ENCODE measurements at regions not wholly inside any gene's neighbourhood (a gene's known extent, or its start where the extent isn't known, plus 50 kb on each side); places are given as distances from the start of the nearest gene placed in this dataset.

DNA sequence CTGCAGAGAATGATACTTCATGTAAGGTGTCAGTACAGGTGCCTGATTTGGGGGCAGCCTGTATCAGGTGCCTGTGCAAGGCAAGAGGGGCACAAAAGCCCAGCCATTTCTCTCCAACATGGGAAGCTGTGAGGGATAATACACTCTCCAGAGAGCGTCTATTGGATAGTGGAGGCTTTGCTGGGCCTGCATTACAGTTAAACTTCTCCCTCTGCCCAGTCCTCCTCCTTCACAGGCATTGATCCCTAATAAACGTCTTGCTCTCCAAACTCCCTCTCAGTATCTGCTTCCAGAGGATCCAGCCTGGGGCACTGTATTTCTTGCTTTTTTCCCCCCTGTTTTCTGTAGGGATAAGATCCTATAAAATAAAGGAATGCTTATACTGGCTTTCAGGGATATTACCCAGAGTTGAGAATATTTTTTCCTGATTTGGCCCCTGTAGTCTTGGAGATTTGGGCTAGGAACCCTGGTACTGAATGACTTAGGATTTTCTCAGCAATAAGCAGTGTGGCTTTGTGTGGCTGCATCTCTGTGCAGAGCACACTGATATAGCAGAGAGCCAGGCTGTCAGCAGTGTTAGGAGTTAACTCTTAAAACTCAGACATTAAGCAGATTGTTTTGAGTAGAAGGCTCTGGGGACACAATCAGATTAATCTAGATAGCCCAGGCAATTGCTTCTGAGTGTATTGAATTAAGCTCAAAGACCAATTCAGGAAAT, 330.6 kb downstream of the CYRIA start:
- DNase-seq: no peak

DNA sequence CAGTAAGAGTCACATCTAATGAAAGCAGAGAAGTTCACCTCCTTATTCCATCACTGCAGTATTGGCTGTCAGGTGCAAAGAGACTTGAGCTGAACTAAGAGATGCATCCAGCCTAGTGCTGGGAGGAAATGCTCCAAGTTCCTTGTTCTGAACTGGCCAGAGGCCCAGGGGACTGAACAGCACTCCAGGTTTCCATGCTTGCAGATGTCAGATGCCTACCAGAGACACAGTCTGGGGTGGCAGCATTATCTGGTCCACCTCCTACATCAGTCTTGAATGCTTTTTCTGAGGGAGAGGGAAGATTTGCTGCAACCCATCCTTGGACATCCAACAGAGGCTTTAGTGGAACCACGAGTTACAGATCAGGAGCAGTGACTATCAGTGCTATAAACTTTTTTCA, 331.3 kb downstream of the CYRIA start:
- DNase-seq: no peak

DNA sequence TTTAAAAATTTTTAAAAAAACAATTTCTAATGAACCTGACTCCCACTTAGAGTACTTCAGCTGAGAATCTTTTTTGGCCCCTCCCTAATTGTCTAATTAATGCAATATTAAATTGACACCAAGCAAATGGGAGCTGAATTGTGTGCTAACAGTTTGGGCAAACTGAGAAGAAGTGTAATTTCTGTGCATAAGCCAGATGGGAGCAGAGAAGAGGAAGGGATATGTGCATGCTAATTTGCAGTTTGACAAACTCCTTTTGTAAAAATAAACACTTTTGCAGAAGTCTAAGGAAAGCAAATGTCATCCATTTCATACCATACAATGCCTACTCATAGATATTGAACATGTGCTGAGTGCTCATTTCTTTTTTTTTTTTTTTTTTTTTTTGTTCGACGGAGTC, 332.0 kb downstream of the CYRIA start:
- no peak for DNase-seq

DNA sequence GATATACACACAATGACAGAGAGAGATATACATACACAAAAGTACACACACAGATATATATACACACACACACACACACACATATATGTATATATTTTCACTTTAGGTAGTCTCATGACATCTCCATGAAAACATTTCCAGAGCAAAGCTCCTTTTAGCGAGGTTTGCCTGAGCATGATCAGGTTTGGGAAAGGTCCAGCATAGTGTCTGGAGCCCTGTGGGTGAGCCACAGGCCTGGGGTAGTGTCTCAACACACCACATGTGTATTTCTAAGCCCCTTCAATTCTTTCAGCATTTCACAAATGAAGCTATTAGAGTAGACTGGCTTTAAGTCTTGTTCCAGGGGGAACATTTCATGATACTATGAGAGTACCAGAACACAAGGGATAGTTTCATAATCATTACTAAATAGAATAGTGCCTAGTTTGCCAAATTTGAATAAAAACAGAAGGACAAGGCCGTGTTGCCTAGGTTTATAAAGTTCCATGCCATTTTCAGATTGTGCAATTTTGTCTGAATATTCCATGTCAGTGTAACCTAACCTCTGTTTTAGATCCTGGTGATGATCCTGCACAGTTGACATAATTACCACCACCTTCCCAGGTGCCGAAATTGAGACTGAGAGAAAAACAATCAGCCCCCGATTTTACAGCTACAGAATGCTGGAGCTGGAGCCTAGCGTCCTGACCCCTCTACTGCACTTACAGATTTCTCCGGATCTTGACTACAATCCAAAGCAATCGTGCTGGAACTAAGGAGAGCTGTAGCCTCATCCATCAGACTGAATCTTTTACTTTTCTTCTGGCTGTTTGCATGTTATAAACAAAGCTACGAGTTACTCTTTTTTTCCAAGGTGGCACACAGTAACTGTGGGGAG, 332.7 kb downstream of the CYRIA start:
- DNase-seq: no peak

DNA sequence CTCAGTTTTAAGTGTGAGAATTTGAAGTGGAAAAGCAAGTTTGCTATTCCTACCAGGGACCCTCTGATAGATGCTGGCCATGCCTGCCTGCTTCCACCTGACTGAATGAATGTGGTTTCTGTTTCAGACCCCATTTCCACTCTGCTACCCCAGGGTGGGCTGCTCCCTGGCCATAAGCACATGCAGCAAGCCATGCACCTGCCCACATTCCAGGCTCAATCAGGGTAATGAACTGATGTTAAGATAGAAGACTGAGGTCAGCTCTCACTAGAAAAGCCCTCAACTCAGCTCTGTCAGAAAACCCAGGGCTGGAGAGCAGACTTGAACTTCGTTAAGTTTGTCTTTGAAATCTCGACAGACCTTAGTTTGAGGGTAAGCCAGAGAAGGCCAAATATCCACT, 333.9 kb downstream of the CYRIA start:
- no peak for DNase-seq

DNA sequence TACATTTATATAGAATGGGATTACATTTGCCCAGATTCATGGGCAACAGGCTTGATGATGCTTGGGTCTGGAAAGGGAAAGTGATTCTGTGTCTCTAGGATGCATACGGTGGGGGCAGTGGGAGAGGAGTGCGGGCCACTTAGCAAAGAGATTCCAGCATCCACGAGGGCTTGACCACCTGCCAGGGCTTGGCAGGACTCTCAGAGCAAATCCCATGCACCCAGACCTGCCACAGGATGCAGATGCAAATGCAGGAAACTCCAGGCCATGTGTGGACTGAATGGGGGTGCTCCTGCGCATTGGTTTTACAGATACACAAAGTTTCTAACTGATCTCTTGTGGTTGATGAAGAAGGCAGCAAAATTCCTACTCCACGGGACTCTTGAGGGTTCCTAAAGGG, 334.7 kb downstream of the CYRIA start:
- DNase-seq: no peak

DNA sequence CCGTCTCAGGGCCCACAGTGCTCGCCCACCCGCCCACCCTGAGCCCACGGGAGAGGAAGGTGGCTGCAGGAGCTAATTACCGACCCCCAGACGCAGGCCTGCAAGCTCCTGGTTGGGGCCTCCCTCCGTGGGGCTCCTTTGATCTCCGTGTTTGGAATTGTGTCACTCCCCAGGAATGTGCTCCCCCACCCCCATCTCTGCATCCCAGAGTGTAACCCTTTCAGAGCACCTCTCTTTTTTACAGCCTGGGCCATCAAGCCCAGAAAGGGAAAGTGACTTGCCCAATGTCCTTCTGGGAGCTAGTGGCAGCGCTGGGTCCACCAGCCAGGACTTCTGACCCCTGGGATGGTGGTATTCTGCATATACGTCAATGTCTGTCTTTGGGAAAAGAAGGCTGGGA, 335.1 kb downstream of the CYRIA start:
- no peak for DNase-seq

DNA sequence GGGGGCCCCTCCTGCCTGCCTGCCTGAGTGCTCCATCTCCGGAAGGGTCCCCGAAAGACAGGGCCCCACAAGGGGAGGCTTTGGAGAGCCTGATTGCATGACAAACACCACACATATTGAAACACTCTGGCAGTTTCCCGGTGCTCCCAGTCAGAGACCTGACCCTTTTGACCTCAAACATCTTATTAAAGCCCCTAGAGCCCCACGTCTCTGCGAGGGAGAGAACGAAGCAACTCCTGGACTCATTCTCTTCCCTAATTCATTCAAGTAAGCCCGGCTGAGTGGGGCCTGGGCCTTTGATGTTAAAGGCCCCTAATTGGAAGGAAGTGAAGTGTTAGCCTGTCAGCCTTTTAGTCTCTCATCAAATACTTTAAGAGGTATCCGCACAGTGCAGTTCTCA, 335.6 kb downstream of the CYRIA start:
- DNase-seq: no peak

DNA sequence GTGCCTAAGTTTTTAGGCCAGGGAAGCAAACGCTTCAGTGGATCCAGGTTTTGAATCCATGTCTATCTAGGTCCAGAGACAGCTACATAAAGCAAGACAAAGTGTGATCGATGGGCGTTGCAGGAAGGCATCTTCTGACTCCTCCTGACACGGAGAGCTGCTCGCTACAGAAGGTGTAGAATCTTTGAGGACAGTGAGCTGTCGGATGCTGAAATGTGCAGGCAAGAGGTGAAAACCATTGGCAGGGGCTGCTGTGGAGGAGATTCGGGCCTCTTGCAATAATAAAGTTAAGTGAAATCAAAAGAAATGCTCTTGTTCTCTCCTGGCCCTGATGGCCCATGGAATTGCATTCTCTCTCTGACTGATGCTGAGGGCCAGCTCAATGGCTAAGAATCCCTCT, 336.2 kb downstream of the CYRIA start:
- DNase-seq: no peak

DNA sequence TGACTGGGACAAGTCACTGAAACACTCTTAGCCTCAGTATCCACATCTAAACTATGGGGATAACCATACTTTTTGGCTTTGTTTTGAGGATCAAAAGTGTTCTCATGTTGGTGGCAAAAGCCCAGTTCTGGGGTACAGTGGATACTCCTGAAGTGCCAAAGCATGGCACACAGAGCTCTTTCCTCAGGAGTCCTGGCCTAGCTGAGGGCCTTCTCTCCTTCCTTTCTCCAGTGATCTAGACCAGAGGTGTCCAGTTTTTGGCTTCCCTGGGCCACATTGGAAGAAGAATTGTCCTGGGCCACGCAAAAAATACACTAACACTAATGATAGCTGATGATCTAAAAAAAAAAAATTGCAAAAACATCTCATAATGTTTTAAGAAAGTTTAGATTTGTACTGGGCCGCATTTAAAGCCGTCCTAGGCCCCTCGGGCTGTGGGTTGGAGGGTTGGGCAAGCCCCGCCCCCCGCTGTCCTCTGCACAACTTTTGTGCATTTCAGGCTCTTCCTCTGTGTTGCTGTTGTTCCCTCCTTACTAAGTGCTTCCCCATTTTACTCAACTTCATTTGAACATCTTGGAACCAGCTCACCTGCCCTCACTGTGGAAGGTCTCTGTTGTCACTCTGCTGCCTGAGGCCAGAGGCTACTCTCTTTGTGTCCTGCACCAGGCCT, 337.0 kb downstream of the CYRIA start:
- no peak for DNase-seq

DNA sequence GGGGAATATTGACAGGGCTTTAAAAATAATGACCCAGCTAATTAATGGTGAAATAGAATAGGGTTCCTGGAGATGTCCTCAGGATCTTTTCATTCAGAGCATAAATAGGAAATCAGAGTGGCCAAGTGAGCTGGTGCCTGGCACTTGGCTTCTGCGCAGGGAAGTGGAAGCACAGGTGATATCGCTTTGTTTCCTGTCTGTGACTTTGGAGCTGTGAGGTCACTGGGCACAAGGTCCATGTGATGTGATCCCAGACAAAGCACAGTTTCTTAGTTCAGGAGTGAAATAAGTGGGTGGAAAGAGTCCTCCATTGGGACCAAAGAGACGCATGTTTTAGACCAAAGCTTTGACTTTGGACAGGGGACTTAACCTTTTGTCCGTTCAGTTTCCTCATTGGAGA, 338.3 kb downstream of the CYRIA start:
- no peak for DNase-seq

DNA sequence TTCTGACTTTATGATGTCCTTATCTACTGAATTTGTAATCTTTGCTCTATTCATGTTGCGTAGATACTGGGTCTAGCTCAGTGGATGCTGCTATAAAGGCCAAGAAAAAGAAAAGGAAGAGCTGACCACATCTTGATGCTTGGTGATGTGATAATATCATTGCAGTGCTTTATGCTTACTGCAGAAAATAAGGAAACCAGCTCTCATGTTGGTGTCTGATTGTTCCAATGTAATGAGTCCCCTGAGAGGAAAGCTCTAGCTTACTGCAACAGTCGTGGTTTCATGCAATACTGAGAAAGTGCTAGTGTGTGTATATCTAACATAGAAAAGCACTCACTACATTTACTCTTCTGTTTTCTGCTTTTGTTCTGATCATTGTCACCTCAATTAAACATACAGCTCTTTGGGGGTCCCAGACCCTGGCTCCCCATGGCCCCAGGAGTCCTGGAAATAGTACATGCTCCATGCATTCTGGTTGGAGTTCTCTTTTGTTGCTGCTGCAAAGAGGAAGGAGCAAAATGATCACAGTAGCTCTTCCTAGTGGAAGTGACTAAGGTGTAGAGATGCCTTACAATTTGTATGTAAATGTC, 338.8 kb downstream of the CYRIA start:
- DNase-seq: no peak

DNA sequence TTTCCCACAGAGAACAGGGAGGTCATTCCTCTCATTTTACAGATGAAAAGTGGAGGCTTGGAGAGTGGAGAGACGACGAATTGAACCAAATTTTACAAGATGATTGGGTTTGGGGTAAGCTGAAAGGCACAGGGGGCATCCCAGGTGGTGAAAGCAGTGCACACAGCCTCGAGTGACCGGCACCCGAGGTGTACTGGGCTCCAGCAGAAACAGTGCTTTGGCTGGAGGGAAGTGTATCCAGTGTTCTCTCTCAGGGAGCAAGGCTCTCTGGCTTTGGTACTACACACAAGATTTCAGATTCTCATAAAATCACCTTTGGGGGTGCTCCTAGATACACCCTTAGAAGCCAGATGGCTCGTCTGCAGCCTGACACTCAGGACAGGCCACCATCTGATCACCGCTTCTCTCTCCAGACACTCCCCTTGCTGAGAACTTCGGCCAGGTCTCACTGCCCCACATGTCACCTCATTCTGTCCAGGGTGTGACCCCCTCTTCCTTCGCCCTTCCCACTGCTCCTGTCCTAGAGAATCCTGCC, 339.6 kb downstream of the CYRIA start:
- DNase-seq: no peak

DNA sequence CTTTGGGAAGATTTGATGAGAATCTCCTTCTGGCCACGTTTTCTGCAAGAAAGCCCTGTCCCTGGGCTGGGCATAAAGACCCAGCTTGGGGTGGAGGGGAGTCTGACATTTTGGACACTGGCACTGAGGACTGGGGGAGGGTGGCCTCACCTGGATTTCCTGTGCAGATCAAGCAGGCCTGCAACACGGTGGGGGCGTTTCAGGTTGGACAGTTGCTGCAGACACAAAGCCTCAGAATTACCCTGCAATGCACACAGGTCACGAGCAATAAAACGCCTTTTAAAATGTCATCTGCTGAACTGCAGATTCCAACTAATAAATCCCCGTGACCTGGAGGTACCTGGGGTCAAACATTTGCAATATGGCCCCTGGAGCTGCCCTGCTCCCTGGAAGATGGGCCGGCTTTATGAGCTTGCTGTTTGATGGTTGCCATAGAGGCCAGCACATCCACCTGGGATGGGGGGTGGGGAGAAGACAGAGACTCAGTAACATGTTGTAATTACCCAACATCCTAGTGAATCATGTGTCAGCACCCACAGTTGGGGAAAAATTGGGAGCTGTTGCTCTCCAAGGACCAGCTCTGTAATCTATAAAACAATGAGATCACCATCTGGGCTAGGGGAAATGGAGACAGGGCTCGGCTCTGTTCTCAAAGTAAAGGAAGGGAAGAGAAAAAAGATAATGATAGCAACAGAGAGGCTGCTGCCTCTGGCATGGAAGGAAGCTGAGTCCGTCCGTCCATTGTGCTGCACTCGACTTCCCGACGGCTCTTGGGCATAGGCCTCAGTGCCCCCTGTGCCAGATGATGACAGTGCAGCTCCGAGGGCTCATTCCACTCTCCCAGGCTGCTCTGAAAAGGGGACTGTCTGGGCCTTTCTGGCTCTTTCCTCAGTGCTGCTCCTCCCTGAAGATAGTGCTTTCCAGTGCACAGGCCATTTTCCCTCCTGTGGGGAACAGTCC, 340.3 kb downstream of the CYRIA start:
- peak in 5 of 56 donors; percentile 6 to 21 (median 10) for DNase-seq

DNA sequence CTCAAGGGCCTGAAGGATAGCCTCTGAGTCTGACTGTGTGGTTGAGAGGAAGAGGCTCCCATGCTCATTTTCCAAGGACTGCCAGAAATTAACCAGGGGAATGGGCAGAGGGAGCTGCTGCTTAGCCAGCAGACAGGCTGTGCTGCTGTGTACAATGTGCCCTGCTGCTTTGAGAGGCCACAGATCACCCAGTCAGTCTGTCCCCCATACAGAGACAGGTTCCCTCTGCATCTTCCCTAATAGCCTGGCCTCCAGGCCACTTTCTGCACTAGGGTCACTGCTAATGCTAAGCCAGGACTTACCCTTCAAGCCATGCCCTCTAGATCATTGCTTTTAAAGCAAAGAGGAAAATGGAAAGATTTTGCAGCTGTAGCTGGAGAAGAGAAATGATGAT, 341.1 kb downstream of the CYRIA start:
- DNase-seq: no peak

DNA sequence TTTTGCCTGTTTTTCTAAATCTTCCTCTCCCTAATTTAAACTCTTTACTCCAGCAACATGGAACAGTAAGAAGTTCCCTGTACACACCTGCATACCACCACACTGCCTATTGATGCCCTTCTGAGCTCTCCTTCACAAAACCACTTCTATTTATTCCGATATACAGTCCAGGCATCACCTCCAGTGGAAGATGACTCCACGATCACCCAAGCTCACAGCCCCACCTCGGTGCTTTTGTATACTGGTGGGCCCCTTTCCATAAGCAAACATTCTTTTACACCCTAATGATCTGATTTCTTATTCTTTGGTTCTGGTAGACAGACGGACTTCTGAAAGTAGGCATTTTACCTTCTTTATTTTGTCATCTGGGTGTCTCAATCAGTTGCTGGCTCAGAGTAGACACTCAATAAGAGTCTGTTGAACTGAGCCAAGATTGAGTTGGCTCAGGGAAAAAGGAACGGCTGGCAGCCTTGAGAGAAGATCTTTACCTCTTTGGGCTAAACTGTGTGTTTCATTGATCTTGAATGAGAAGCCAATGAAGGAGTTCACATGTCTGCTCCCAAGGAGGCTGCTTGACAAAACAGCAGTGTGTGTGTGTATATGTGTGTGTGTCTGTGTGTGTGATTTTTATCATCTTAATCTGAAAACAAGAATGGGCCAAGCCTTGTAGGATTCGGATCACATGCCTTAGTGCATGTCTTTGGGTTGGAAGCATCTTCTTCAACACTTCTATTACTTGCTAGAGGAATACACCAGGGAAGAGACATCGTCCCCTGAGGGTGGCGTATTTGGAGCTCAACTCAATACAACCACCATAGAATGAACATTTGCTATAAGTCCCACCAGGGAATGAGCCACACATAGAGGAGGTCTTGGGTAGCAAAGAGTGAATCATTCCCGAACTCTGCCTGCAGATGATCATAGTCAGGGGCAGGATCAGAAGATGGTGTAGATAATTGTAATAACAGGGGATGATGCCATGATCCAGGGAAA, 341.8 kb downstream of the CYRIA start:
- no peak for DNase-seq

DNA sequence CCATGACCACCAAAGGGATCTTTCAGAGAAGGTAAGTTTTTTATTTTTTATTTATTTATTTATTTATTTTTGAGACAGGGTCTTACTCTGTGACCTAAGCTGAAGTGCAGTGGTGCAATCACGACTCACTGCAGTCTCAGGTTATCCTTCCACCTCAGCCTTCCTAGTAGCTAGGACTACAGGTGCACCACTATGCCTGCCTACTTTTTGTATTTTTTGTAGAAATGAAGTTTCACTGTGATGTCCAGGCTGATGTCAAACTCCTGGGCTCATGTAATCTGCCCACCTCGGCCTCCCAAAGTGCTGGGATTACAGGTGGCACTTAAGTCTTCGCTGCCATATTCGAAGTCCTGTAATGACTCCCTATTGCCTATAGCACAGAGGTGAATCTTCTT, 342.5 kb downstream of the CYRIA start:
- DNase-seq: no peak

DNA sequence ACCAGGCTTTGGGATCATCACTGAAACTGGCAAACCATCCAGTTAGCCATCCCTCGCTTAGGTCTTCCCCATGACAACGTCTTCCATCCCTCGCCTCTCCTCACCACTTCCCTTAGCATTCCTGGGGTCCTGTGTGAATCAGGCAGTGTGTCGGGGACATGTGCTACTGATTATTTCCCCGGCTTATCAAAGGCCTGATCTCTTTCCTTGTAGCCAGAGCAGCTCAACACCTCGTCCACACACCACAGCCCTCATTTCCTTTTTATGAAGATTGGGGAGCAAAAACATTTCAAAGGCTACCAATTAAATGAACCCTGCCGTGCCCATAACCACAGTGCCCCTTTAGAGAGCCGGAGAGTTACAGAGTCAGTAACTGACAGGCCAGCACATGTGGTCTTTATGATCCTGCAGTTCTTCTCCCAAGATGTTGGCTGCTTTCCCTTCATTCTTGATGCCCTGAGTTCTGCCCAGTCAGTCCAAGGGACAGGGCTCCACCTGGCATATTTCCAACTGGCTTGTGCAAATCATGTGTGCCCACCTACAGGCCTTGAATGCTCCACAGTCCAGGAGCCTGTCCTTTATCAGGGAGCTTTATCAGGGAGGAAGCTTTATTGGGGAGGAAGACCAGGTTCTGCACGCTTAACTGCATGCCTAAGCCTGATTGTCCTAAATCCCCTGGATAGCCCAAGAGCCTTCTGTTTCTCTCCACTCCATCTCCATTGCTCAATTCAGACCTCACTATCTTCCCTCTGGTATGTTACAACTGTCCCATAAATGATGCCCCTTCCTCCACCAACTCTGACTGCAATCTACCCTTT, 343.1 kb downstream of the CYRIA start:
- peak in 1 of 56 donors; percentile 29 for DNase-seq

Measured in amygdala (tissue), 56 donors.